Mesodermal cell (in vitro differentiated cells): ENCODE measurements at regions not wholly inside any gene's neighbourhood (a gene's known extent, or its start where the extent isn't known, plus 50 kb on each side); places are given as distances from the start of the nearest gene placed in this dataset.

Experiments used
- H3K27ac ChIP-seq: 2 replicates; pipeline ENCODE4 v1.7.0; 2013; ENCODE audit warnings: mild to moderate bottlenecking, low read depth, low read length, moderate library complexity; ENCODE audit not compliant: severe bottlenecking
- H3K36me3 ChIP-seq: 2 replicates; pipeline ENCODE4 v1.7.1; 2013; ENCODE audit warnings: mild to moderate bottlenecking, low read length, moderate library complexity; ENCODE audit not compliant: control insufficient read depth, insufficient read depth
- H3K4me1 ChIP-seq: one replicate; pipeline ENCODE4 v1.7.1; 2013; ENCODE audit warnings: mild to moderate bottlenecking, low read length; ENCODE audit not compliant: insufficient read depth, control insufficient read depth, poor library complexity, severe bottlenecking
- H3K4me3 ChIP-seq: 2 replicates; pipeline ENCODE4 v1.7.0; 2013; ENCODE audit warnings: low read length, control low read depth, mild to moderate bottlenecking; ENCODE audit not compliant: insufficient read depth, poor library complexity, severe bottlenecking; ENCODE audit errors: extremely low read depth
- H3K9me3 ChIP-seq: 2 replicates; pipeline ENCODE4 v1.7.1; 2013; ENCODE audit warnings: mild to moderate bottlenecking, low read length, moderate library complexity; ENCODE audit not compliant: control insufficient read depth
- WGBS, 2 experiments: methylation state at CpG; one replicate each; pipeline ENCODE4 v1.1.5; 2013; ENCODE audit warnings: missing lambda C conversion rate in 2 of 2; ENCODE audit not compliant: insufficient coverage in 2 of 2; 5-methylcytosine and 5-hydroxymethylcytosine counted together

DNA sequence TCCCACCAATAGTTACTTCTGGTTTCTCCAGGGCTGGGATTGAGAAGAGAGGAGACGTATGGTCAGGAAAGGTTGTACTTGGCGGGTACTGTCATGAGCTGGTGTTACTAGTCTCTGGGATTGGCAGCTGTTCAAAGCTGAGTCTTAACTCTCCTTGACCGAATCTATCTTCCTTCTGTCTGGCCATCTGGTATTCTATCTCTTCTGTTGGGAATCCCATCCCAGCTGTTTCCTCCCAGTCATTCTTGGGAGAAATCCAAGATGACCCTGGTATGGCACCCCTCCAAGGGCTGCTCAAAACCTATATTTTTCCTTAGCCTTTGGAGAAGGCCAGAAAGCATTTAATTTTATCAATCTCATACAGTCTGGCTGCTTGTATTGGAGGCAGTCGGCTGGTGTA, 287.0 kb upstream of the CHD6 start:
- Histone ChIP-seq H3K4me1 (no peaks in the 10 kb centered on the region), H3K9me3 (no peaks in the 10 kb centered on the region), H3K36me3 (no peaks in the 10 kb centered on the region), H3K4me3 (no peak overlapping the region), H3K27ac (no peak overlapping the region)
- 83 to 94% methylated on average over 2 to 3 of the region's 4 CpGs for WGBS, 2 experiments

DNA sequence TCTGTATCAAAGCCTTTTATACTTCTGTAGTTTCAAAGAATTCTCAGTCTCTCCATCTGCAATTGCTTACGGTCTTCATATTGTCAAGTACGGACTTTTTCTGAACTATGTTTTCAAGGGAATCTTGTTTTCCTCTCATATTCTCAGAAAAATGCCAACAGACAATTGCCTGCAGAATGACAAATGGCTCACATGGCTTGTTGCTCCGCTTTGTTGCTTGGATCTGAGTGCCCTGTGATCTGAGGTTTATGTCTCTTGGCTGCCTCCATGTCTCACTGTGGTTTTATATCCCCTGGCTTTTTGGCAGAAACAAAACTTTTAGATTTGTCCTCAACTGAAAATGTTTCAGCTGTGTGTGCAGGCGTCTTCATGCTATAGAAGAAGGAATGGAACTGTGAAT, 285.4 kb upstream of the CHD6 start:
- 89 to 90% methylated on average over 4 of the region's 4 CpGs for WGBS, 2 experiments
- Histone ChIP-seq H3K4me1 (no peaks in the 10 kb centered on the region), H3K27ac (no peak overlapping the region), H3K36me3 (no peaks in the 10 kb centered on the region), H3K9me3 (no peaks in the 10 kb centered on the region), H3K4me3 (no peak overlapping the region)

DNA sequence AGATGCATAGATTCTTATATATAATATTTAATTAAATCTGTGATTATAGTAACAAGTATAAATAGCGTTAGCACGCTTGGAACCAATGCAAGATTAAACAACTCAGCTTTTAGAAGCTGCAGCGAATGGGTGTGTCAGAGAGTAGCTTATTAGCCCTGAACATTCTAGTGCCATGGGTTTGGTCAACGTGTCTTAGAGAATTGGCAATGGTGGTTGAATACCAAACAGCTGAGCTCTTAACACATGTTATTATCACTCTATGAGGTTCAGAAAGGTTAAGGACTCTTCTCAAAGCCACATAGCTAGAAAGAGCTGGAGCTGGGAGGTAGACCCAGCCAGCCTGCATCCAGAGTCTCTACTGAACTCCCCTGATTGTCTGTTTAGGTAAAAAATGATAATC, 284.2 kb upstream of the CHD6 start:
- 100% methylated on average over 2 to 3 of the region's 4 CpGs for WGBS, 2 experiments
- no peaks in the 10 kb centered on the region for H3K9me3 ChIP-seq
- no peak overlapping the region for H3K27ac ChIP-seq
- no peaks in the 10 kb centered on the region for H3K36me3 ChIP-seq
- H3K4me3 ChIP-seq, result no peak overlapping the region
- no peaks in the 10 kb centered on the region for H3K4me1 ChIP-seq

DNA sequence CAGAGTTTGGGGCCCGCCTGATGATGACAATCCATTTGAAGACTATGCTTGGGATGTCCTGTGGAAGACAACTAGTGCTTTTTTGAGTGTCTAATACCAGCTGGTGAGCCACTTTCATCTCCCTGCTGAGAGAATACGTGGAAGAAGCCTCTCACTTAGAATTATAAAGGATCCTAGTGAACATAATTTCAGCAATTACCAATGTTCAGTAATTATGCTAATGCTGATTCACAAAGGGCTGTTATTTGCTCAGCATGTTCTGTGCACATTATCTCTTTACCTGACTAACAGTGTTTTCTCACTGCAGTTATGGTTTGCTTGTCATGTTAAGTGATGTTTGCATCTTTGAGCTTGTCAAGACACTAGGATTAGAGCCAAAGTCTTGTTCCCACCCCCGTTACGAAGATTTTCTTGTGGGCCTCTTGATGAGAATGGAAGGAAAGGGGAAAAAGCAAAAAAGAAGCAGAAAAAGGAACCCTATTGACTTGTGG, 282.1 kb upstream of the CHD6 start:
- no peaks in the 10 kb centered on the region for H3K9me3 ChIP-seq
- 91 to 93% methylated on average over 3 to 4 of the region's 4 CpGs for WGBS, 2 experiments
- no peaks in the 10 kb centered on the region for H3K36me3 ChIP-seq
- no peak overlapping the region for H3K4me3 ChIP-seq
- no peaks in the 10 kb centered on the region for H3K4me1 ChIP-seq
- no peak overlapping the region for H3K27ac ChIP-seq

DNA sequence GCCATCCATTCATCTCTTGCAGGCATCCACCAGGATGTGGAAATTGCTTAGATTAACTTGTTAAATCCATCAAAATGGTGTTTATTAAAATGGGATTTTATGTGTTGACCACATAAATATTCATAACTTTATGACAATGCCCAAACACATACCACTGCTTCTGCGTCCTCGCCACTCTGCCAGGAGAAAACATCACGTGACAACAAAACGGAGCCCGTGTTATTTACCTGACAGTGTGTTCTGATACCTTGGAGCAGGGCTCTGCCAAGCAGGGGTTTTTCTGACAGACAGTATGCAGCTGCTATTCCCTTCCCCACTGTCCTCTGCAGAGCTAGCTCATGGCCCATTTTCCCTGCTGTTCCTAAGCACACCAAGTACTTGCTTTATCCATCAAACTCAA, 279.5 kb upstream of the CHD6 start:
- H3K9me3 ChIP-seq, result no peaks in the 10 kb centered on the region

DNA sequence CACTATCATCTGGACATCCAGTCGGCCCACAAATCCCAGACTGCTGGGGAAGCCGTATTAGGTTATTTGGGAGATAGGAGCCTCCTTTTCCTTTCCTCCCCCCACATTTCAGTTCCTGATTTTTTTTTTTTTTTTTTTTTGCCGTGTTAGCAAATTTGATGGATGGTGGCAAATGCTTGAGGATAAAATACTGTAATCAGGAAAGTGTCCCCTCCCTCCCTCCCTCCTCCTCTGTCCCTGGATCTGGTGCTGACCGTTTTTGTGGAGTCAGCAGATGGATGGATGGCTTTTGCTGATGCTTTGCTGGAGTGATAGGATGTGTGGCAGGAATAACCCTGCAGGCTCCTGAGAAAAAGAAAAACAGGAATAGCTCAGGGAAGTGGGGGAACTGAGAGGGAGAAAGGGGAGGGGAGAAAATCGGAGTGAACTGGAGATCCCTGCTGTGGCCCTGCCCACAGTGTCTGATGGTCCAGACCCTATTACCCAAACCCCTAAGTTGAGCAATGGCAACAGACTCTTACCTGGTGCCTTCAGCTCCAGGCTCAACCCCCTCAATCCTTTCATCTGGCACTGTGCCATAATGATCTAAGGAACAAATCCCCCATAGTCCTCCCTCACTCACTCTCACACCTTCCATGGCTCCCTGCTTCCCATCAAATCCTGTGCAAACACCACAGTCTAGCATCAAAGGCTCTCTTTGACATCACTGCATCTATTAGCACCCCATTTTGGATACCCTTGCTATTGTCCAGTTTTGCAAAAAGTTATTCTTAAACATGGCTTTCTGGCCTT, 277.3 kb upstream of the CHD6 start:
- Histone ChIP-seq H3K4me1 (no peaks in the 10 kb centered on the region), H3K4me3 (no peak overlapping the region), H3K9me3 (no peaks in the 10 kb centered on the region), H3K36me3 (no peaks in the 10 kb centered on the region), H3K27ac (no peak overlapping the region)
- no CpG with 5 or more reads among the region's 5 CpGs for WGBS, 2 experiments

More for the DNA sequence above, 279.5 kb upstream of the CHD6 start:
- Histone ChIP-seq H3K27ac (no peak overlapping the region), H3K36me3 (no peaks in the 10 kb centered on the region), H3K4me1 (no peaks in the 10 kb centered on the region), H3K4me3 (no peak overlapping the region)
- WGBS, 2 experiments, result 86 to 98% methylated on average over 5 of the region's 5 CpGs

DNA sequence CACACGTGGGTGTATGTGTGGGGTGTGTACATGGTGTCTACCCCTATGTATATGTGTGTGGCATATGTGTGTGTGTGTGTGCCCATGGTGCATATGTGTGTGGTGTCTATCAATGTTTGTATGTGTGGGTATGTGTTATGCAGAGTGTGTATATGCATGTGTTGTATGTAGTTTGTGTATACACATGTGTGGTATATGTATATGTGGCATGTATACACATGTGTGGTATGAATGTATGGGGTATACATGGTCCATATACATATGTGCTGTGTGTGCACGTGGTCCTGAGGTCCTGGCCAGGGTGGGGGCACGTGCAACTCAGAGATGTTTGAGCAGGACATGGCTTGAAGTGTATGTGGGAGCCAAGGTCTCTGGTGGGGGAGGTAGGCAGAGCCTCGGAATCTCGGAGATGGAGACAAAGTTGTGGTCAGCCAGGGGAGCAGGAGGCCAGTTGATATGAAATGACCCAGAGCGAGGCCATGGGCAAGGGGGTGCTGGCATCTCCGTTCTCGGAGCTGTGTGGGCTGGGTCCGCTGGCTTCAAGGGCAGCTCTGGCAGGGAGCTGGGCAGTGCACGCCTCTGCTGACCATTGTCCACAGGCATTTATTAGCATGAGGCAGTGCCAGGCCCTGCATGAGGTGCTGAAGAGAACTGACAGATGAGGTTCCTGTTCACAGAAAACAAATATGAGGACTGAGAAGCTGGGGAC, 276.2 kb upstream of the CHD6 start:
- Histone ChIP-seq H3K4me3 (no peak overlapping the region), H3K9me3 (no peaks in the 10 kb centered on the region), H3K27ac (no peak overlapping the region), H3K36me3 (no peaks in the 10 kb centered on the region), H3K4me1 (peaks cover 4% of the 10 kb centered on the region)
- WGBS, 2 experiments, result 83 to 92% methylated on average over 9 to 10 of the region's 10 CpGs

DNA sequence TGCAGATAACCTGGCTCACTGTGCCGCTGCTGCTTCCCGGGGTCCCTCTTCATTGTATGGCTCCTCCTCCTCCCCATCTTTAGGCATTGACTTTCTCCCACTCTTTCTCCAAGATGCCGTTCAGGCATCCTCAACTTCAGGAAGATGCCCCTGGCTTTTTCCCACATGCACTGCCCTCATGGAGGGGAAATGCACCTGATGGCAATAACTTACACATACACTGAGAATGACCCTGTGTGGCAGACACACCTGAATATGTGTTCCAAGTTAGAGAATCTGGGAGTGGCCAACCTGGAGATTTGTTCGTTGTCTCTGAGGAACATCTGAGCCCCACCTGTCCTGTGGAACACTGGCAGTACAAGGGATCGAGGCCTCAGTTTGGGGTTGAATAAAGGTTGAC, 273.9 kb upstream of the CHD6 start:
- Histone ChIP-seq H3K36me3 (no peaks in the 10 kb centered on the region), H3K4me3 (no peak overlapping the region), H3K27ac (no peak overlapping the region), H3K4me1 (peaks cover 4% of the 10 kb centered on the region), H3K9me3 (no peaks in the 10 kb centered on the region)
- WGBS, 2 experiments, result 91 to 93% methylated on average over 4 to 5 of the region's 5 CpGs

- no peaks in the 10 kb centered on the region for H3K9me3 ChIP-seq
- H3K4me3 ChIP-seq, result no peak overlapping the region
- peaks cover 4% of the 10 kb centered on the region for H3K4me1 ChIP-seq
- H3K36me3 ChIP-seq, result no peaks in the 10 kb centered on the region
- WGBS, 2 experiments, result 54 to 71% methylated on average over 2 to 4 of the region's 4 CpGs
- H3K27ac ChIP-seq, result peak overlapping the region; percentile 62
Observed at GRCh38 chr20:41889844-41890224, 271.7 kb upstream of the CHD6 start.

DNA sequence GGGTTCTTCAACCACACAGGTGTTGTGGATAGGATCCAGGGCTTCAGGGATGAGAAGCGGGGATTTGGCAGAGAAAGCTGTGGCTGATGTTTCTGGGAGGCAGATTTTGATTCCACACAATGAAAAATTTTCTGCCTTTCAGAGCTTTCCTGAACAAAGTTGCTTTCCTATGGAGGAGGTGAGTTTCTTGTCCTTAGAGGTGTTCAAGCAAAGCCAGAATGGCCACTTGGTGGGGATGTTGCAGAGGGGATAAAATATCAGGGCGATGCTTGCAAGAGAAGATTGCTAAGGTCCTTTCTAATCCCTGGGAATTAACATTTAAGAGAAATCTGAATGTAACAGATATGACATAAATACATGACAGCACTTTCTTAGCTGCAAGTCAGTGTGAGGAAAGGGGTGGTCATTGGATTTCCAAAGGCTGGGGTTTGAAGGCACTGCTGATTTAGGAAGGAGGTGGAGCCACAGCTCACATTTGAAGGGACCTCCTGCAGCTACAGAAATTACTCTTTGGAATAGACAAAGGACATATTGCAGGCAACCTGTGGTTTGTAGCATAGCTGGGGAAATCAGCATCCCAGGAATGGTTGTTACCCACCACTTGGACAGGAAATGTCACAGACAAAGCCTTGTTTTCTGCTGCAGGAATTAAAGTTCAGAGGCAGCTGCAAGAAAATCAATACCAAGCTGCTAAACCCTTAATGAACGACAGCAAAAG, 271.1 kb upstream of the CHD6 start:
- Histone ChIP-seq H3K27ac (peak overlapping the region; percentile 62), H3K4me1 (peaks cover 4% of the 10 kb centered on the region), H3K9me3 (no peaks in the 10 kb centered on the region), H3K4me3 (no peak overlapping the region), H3K36me3 (no peaks in the 10 kb centered on the region)
- WGBS, 2 experiments, result 67 to 88% methylated on average over 2 of the region's 3 CpGs
